BE2C (cell line): ENCODE measurements at regions not wholly inside any gene's neighbourhood (a gene's known extent, or its start where the extent isn't known, plus 50 kb on each side); places are given as distances from the start of the nearest gene placed in this dataset.

Experiments
- DNase-seq: peaks from one replicate; pipeline ENCODE4 v3.0.0-alpha.2; 2020
- H3K27me3 ChIP-seq: fragments of 250-450 bp; sonication (Bioruptor Pico); 2 replicates; pipeline ENCODE4 v1.5.1; 2020; ENCODE audit warnings: mild to moderate bottlenecking
- H3K36me3 ChIP-seq: fragments of 250-450 bp; sonication (Bioruptor Pico); 2 replicates; pipeline ENCODE4 v1.5.1; 2020; ENCODE audit warnings: mild to moderate bottlenecking
- H3K4me1 ChIP-seq: fragments of 250-450 bp; sonication (Bioruptor Pico); 2 replicates; pipeline ENCODE4 v1.5.1; 2020
- H3K4me3 ChIP-seq: 2 replicates; pipeline ENCODE4 v1.5.1; 2011; ENCODE audit warnings: low read depth, low read length
- H3K9me3 ChIP-seq: fragments of 250-450 bp; sonication (Bioruptor Pico); 2 replicates; pipeline ENCODE4 v1.5.1; 2020
- TF ChIP-seq, protein P1 (sequence below): IDR thresholded peaks from 2 replicates; pipeline ENCODE4 v1.5.1; 2012; ENCODE audit warnings: mild to moderate bottlenecking, low read depth, low read length

DNA sequence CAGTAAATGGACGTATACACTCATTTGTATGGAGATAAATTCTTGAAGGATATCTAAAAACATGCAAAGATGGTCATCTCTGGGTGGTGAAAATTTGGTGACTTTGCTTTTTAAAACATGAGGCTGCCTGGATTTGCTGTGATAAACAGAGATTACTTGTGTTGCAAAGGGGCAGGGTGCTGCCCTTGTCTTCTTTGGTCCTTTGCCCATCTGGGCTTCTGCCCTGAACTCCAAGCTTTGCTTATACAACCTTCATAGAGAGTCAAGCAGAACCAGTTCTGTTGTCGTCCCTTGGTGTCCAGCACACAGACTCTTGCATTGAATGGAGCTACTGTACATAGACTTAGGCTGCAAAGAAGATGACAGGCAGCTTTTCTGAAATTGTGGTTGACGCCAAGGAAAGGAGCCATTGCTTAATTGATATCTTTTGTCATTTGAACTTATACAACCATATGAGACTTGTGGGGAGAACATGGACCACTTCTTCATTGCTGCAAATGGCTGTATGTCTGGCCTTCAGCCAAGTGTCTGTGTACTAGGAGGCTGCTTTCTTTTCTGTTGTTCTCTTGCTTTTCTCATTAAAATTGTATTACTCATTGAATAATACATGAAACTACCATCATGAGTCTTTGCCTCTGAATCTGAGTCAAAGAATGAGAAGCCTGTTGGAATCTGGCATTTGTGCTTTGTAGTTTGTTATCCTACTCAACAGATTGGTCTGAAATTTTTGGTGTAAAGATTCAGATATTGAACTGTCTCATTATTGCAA lies 152.5 kb downstream of the DMRT2 start:
- Histone ChIP-seq H3K9me3 (no peaks in the 10 kb centered on the region; the same call in 1 of the 2 replicates), H3K36me3 (no peaks in the 10 kb centered on the region), H3K4me1 (no peaks in the 10 kb centered on the region), H3K4me3 (no peak overlapping the region), H3K27me3 (no peaks in the 10 kb centered on the region)
- DNase-seq = no peak
- TF ChIP-seq, protein P1, sequence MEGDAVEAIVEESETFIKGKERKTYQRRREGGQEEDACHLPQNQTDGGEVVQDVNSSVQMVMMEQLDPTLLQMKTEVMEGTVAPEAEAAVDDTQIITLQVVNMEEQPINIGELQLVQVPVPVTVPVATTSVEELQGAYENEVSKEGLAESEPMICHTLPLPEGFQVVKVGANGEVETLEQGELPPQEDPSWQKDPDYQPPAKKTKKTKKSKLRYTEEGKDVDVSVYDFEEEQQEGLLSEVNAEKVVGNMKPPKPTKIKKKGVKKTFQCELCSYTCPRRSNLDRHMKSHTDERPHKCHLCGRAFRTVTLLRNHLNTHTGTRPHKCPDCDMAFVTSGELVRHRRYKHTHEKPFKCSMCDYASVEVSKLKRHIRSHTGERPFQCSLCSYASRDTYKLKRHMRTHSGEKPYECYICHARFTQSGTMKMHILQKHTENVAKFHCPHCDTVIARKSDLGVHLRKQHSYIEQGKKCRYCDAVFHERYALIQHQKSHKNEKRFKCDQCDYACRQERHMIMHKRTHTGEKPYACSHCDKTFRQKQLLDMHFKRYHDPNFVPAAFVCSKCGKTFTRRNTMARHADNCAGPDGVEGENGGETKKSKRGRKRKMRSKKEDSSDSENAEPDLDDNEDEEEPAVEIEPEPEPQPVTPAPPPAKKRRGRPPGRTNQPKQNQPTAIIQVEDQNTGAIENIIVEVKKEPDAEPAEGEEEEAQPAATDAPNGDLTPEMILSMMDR = no peak

DNA sequence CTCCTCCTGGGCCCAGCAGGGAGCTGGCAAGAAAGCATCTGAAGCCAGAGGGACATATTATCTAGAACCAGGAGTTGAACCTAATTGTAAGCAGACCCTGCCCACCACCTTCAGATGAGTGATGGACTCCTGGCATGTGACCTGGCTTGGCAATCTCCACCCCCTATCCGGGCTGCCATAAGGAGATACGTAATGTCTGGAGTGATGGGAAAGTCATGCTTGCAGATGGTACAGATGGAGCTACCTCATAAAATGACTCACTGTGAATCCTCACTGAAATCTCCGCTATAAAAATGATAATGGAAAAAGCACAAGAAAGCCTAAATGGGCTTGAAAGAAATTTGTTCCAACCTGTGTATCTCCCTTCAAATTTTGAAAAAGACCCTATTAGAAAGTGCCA lies 157.5 kb downstream of the DMRT2 start:
- no peaks in the 10 kb centered on the region for H3K36me3 ChIP-seq
- DNase-seq = no peak
- no peaks in the 10 kb centered on the region; the same call in none of the 2 replicates for H3K9me3 ChIP-seq
- H3K4me3 ChIP-seq = no peak overlapping the region
- no peaks in the 10 kb centered on the region for H3K4me1 ChIP-seq
- TF ChIP-seq, protein P1 = no peak
- H3K27me3 ChIP-seq = no peaks in the 10 kb centered on the region

DNA sequence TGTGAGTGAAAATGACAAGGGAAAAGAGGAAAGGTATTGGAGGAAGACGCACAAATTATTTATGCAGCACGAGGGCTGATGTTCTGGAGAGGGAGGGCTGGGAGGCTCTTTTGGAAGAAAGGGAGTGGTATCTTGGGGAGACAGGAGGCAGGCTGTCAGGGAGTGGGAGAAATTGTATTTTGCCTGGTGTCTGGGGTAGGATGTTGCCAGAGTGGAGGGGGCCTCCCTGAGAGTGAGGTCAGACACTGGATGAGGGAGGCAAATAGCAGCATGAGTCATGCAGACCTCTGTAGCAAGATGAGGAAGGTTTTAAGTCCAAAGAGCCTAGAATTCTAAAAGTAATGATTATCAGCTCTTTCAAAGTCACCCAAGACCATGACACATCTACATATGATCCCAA lies 158.0 kb downstream of the DMRT2 start:
- H3K27me3 ChIP-seq = no peaks in the 10 kb centered on the region
- TF ChIP-seq, protein P1 = no peak
- no peaks in the 10 kb centered on the region for H3K4me1 ChIP-seq
- no peaks in the 10 kb centered on the region; the same call in none of the 2 replicates for H3K9me3 ChIP-seq
- no peaks in the 10 kb centered on the region for H3K36me3 ChIP-seq
- no peak overlapping the region for H3K4me3 ChIP-seq
- no peak for DNase-seq

DNA sequence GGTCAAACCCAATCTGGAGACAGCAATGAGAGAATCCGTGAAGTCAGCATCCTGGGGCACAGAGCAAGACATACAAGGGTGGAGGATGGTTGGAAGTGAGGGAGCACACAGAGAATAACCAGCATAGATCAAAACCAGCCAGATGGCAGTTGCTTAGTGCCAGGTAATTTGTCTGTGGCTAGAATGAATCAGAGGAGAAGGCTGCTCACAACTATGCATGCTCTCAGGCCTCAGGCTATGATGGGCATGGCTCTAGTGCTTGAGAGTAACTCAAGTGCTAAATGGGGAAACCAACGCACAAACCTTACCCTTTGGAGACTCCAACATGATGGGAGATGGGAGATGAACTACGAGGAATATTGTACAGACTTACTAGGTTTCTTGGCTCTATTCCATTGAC lies 160.8 kb downstream of the DMRT2 start:
- Histone ChIP-seq H3K9me3 (no peaks in the 10 kb centered on the region; the same call in 1 of the 2 replicates), H3K27me3 (no peaks in the 10 kb centered on the region), H3K4me1 (no peaks in the 10 kb centered on the region), H3K36me3 (no peaks in the 10 kb centered on the region), H3K4me3 (no peak overlapping the region)
- TF ChIP-seq, protein P1 = no peak
- DNase-seq = no peak

DNA sequence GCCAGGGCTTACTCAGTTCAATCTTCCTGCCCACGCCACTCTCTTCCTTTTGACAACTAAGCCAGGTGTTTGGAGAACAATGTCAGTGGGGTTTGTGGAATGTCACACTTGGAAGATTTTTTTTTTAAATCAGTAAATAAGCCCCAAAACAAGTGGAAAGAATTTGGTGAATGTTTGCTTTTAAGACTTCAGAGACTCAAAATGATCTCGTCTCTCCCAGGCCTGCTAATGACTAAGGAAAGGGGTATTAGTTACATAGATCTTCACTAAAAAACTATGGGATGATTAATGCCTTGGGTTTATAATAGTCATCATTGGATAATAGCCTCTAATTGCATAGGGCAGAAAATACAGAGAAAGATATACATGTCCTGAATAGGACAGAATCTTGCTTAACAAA lies 166.4 kb downstream of the DMRT2 start:
- Histone ChIP-seq H3K4me3 (no peak overlapping the region), H3K27me3 (no peaks in the 10 kb centered on the region), H3K9me3 (no peaks in the 10 kb centered on the region; the same call in none of the 2 replicates), H3K36me3 (no peaks in the 10 kb centered on the region), H3K4me1 (no peaks in the 10 kb centered on the region)
- no peak for DNase-seq
- TF ChIP-seq, protein P1 = no peak

DNA sequence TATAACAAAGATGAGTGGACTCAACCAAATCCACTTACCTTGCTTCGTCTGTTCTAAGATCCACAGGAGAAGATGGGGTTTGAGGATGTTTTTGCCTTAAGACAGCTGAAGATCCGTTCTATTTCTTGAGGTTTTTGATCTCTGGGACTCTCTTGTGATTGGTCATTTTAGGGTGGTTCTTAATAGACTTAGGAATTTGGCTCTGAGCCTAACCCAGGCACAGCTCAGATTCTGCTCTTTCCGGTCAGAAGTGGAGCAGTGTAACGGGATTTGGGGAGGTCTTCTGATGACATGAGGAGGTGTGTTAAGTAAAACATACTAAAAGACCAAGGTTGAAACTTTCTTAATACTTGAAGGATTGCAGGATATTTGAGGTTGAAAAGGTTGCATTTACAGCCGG lies 166.9 kb downstream of the DMRT2 start:
- no peak for DNase-seq
- Histone ChIP-seq H3K27me3 (no peaks in the 10 kb centered on the region), H3K4me3 (no peak overlapping the region), H3K4me1 (no peaks in the 10 kb centered on the region), H3K36me3 (no peaks in the 10 kb centered on the region), H3K9me3 (no peaks in the 10 kb centered on the region; the same call in none of the 2 replicates)
- TF ChIP-seq, protein P1 = no peak
